HepG2 (cell line): ENCODE measurements at regions not wholly inside any gene's neighbourhood (a gene's known extent, or its start where the extent isn't known, plus 50 kb on each side); places are given as distances from the start of the nearest gene placed in this dataset.
A peak's percentile ranks its signal among the peaks of the same experiment; 100 is the strongest.

ENCODE experiments used
- CREB1 ChIP-seq, 2 experiments: fragments of 450-650 bp in 1 of 2; IDR thresholded peaks; 2 replicates each; pipeline ENCODE4 v1.6.1; 2016 to 2017; ENCODE audit warnings: control low read depth in 1 of 2, mild to moderate bottlenecking in 1 of 2, missing compliant biosample characterization in 1 of 2, missing genetic modification characterization in 1 of 2
- HMGXB4 ChIP-seq, 2 experiments: sonication (generic) in 1 of 2; formaldehyde crosslinking in 1 of 2; IDR thresholded peaks; 2 replicates each; pipeline versions ENCODE4 v1.4.0 to v1.6.1; 2018 to 2020; ENCODE audit warnings: missing genetic modification reagents in 2 of 2, borderline replicate concordance in 1 of 2, low read depth in 1 of 2, mild to moderate bottlenecking in 1 of 2, missing biosample characterization in 1 of 2
- HOXD1 ChIP-seq: sonication (generic); formaldehyde crosslinking; IDR thresholded peaks from 2 replicates; pipeline ENCODE4 v1.5.0; 2020; ENCODE audit warnings: missing genetic modification reagents
- RXRA ChIP-seq: sonication (generic); formaldehyde crosslinking; IDR thresholded peaks from 2 replicates; pipeline ENCODE4 v1.5.1; 2020; ENCODE audit warnings: missing genetic modification reagents
- SOX6 ChIP-seq, 2 experiments: fragments of 450-650 bp in 1 of 2; sonication (generic) in 1 of 2; formaldehyde crosslinking in 1 of 2; IDR thresholded peaks; 2 replicates each; pipeline versions ENCODE4 v1.4.0 to v1.6.1; 2017 to 2020; ENCODE audit warnings: antibody characterized with exemption in 1 of 2, mild to moderate bottlenecking in 1 of 2, missing genetic modification reagents in 1 of 2
- SPEN ChIP-seq: sonication (generic); formaldehyde crosslinking; IDR thresholded peaks from 2 replicates; pipeline ENCODE4 v1.5.1; 2020; ENCODE audit warnings: low read depth, mild to moderate bottlenecking, missing genetic modification reagents
- TEF ChIP-seq: sonication (generic); formaldehyde crosslinking; IDR thresholded peaks from 2 replicates; pipeline ENCODE4 v1.5.0; 2020; ENCODE audit warnings: missing genetic modification reagents
- TRAFD1 ChIP-seq: sonication (generic); formaldehyde crosslinking; IDR thresholded peaks from 2 replicates; pipeline ENCODE4 v1.5.1; 2020; ENCODE audit warnings: missing genetic modification reagents, mild to moderate bottlenecking, borderline replicate concordance
- ZBTB20 ChIP-seq: sonication (generic); formaldehyde crosslinking; IDR thresholded peaks from 2 replicates; pipeline ENCODE4 v1.8.1; 2023; ENCODE audit warnings: missing genetic modification reagents, low read depth, mild to moderate bottlenecking, borderline replicate concordance
- ZMYM2 ChIP-seq: sonication (generic); formaldehyde crosslinking; IDR thresholded peaks from 2 replicates; pipeline ENCODE4 v1.8.0; 2022; ENCODE audit warnings: mild to moderate bottlenecking, missing genetic modification reagents
- ZNF431 ChIP-seq: sonication (generic); formaldehyde crosslinking; IDR thresholded peaks from 2 replicates; pipeline ENCODE4 v1.9.0; 2022; ENCODE audit warnings: missing genetic modification reagents, low read depth, mild to moderate bottlenecking, borderline replicate concordance
- ZNF547 ChIP-seq: sonication (generic); formaldehyde crosslinking; IDR thresholded peaks from 2 replicates; pipeline ENCODE4 v1.5.1; 2020; ENCODE audit warnings: mild to moderate bottlenecking, missing genetic modification reagents
- ZNF609 ChIP-seq: sonication (generic); formaldehyde crosslinking; IDR thresholded peaks from 2 replicates; pipeline ENCODE4 v1.4.0; 2020; ENCODE audit warnings: mild to moderate bottlenecking, missing genetic modification reagents, borderline replicate concordance
- ZNF660 ChIP-seq: sonication (generic); formaldehyde crosslinking; IDR thresholded peaks from 2 replicates; pipeline ENCODE4 v1.5.1; 2020; ENCODE audit warnings: mild to moderate bottlenecking, low read depth, missing genetic modification reagents, borderline replicate concordance
- ZNF776 ChIP-seq: sonication (generic); formaldehyde crosslinking; IDR thresholded peaks from 2 replicates; pipeline ENCODE4 v1.4.0; 2020; ENCODE audit warnings: mild to moderate bottlenecking, missing genetic modification reagents
- ZNF777 ChIP-seq: sonication (generic); formaldehyde crosslinking; IDR thresholded peaks from 2 replicates; pipeline ENCODE4 v1.4.0; 2020; ENCODE audit warnings: missing genetic modification reagents

- TF ChIP-seq ZMYM2 (CRISPR knock-in tag): no peak
- no peak for TF ChIP-seq CREB1 (IDR thresholded peaks at IDR 0.05)
- no peak for TF ChIP-seq CREB1 (CRISPR knock-in tag; IDR thresholded peaks at IDR 0.05)
- TF ChIP-seq TEF (CRISPR knock-in tag): no peak
- 0 out of 2 replicates have a peak, but pooled peaks have one; percentile 41 for TF ChIP-seq ZNF547 (CRISPR knock-in tag)
- TF ChIP-seq ZBTB20 (CRISPR knock-in tag): no peak
- no peak for TF ChIP-seq ZNF660 (CRISPR knock-in tag)
- TF ChIP-seq HMGXB4 (CRISPR knock-in tag; IDR thresholded peaks at IDR 0.05; ENCODE audit: borderline replicate concordance in 1 of 2, low read depth in 1 of 2): no peak
- TF ChIP-seq ZNF776: peak; percentile 30; the same call in 1 of the 2 replicates
- TF ChIP-seq RXRA (CRISPR knock-in tag): peak; percentile 95
- no peak for TF ChIP-seq HOXD1 (CRISPR knock-in tag)
- TF ChIP-seq TRAFD1: no peak
- 0 out of 2 replicates have a peak, but pooled peaks have one; percentile 25 for TF ChIP-seq ZNF609 (CRISPR knock-in tag)
- TF ChIP-seq ZNF431 (CRISPR knock-in tag): no peak
- TF ChIP-seq SPEN: peak; percentile 38
- TF ChIP-seq SOX6 (IDR thresholded peaks at IDR 0.05): no peak
- TF ChIP-seq SOX6 (CRISPR knock-in tag; IDR thresholded peaks at IDR 0.05): peak; percentile 44; the same call in 1 of the 2 replicates
- peak; percentile 76 for TF ChIP-seq ZNF777 (CRISPR knock-in tag)
Measured at GRCh38 chr22:46027211-46028105, 50.5 kb upstream of the WNT7B start (continued).
